GM12872 (cell line): ENCODE measurements at regions not wholly inside any gene's neighbourhood (a gene's known extent, or its start where the extent isn't known, plus 50 kb on each side); places are given as distances from the start of the nearest gene placed in this dataset.

ENCODE experiments used
- TF ChIP-seq, protein P1 (sequence below): IDR thresholded peaks from 3 replicates; pipeline ENCODE4 v1.5.1; 2011; ENCODE audit warnings: low read depth, mild to moderate bottlenecking, low read length, moderate library complexity; ENCODE audit not compliant: insufficient read depth

DNA sequence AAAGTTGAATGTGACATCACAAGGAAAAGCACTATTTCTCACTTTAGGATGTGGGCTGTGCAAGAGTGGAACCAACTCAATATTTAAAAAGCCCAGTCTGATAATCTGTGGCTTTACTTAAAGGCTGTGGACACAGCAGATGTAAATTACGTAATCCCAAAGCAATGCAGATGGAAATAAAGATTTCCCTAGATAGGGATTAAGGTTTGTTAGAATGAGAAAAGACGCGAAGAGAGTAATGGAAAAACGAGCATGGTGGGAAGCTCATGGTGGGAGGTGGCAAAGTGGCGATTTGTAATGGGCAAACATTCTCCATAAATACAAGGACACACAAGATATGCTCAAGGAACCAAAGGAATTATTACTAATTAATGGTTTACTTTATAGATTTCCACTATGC, 985.5 kb downstream of the FSTL5 start:
- TF ChIP-seq, protein P1, sequence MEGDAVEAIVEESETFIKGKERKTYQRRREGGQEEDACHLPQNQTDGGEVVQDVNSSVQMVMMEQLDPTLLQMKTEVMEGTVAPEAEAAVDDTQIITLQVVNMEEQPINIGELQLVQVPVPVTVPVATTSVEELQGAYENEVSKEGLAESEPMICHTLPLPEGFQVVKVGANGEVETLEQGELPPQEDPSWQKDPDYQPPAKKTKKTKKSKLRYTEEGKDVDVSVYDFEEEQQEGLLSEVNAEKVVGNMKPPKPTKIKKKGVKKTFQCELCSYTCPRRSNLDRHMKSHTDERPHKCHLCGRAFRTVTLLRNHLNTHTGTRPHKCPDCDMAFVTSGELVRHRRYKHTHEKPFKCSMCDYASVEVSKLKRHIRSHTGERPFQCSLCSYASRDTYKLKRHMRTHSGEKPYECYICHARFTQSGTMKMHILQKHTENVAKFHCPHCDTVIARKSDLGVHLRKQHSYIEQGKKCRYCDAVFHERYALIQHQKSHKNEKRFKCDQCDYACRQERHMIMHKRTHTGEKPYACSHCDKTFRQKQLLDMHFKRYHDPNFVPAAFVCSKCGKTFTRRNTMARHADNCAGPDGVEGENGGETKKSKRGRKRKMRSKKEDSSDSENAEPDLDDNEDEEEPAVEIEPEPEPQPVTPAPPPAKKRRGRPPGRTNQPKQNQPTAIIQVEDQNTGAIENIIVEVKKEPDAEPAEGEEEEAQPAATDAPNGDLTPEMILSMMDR, result no peak

- TF ChIP-seq, protein P1, result no peak
Observed at GRCh38 chr4:161172396-161173026, 991.3 kb downstream of the FSTL5 start.

GRCh38 chr4:161167539-161167938, 996.3 kb downstream of the FSTL5 start:
- TF ChIP-seq, protein P1, result no peak

DNA sequence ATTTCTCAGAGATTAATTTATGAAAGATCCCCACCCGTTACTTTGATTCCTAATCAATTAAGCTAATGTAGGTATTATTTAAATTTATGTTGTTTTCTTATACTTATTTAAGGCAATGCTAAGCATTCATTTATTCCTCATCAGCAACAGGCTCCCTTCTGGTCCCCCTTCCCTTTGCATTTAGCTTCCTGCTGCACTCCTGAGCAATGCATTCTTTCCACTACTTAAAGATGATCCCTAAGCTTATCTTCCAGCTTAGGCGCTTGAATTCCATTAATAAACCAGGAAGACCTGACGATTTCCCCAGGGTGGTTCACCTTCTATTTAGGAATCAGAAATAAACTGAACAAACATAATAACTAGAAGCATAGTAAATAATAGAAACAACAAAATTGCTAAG, 1003.1 kb downstream of the FSTL5 start:
- TF ChIP-seq, protein P1, result no peak

- TF ChIP-seq, protein P1, result no peak
Observed at GRCh38 chr4:161148051-161148450, 1015.7 kb downstream of the FSTL5 start.

DNA sequence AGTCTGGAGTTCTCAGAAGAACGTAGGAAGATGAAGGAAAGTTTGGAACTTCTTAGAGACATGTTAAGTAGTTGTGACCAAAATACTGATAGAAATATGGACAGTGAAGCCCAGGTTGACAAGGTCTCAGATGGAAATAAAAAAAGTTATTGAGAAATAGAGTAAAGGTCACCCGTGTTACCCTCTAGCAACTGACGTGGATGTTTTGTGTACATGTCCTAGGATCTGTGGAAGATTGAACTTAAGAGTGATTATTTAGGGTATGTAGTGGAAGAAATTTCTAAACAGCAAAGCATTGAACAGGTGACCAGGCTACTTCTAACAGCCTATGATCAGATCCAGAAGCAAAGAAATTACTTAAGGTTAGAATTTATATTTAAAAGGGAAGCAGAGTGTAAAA, 1020.4 kb downstream of the FSTL5 start:
- TF ChIP-seq, protein P1, result no peak

- TF ChIP-seq, protein P1, result no peak
Observed at GRCh38 chr4:161134795-161135194, 1029.0 kb downstream of the FSTL5 start.
